Inflammatory macrophage treated with lipopolysaccharide for 4 hours (primary cell): ENCODE measurements at regions not wholly inside any gene's neighbourhood (a gene's known extent, or its start where the extent isn't known, plus 50 kb on each side); places are given as distances from the start of the nearest gene placed in this dataset.
"Not testable (repeated sequence)": the region's sequence is repeated elsewhere in the genome, so short reads cannot be mapped to it uniquely, and the experiment has no call there.

Experiments
- DNase-seq: peaks from one replicate; pipeline ENCODE4 v3.0.0-alpha.2; 2020

DNA sequence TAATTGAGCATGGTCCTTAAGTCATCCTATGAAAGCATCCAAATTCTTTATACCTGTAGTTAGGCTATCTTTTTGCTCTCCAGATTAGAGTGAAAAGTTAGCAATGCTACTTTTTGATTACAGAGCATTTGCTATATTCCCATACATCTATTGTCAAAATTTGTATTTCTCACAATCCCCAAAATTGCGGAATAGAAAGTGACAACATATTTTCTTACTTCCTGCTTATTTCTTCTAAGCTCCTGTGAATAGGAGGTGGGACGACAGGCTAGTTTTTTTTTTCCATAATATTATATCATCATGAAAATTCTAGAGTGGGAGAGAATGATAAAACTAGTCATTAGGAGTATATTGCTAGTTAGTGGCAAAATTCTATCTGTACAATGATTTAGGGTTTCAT, 264.0 kb upstream of the DPYD start:
- peak; percentile 55 for DNase-seq

DNA sequence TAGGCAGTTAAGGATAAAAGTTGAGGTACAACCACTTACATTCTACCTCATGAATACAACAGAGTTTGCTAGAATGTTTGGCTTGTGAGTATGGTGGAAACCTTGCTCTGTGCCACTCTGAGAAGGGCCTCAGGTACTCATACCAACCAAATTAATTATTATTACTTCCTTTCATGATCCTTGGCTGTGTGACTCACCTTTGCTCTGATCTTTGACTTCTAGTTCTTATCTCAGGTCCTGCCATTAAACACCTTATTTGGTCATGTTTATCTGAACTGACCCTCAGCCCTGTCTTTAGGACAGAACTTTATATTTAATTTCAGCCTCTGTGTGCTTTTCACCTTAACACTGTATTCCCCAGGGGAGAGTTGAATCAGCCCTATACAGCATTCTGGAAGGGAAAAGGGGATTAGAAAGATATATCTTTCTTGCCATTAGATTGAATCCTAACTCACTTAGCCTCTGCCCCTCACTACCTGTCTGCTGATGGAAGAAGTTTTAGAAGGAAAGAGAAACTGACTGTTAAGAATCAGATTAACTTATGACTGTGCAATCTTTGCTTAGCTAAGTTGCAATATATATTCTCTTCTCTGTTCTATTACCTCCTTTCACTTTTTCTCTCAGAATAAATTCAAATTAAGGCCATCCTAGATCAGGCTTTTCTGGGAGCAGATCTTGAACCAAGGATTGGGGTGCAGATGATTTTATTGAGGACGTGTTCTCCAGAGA, 260.4 kb upstream of the DPYD start:
- DNase-seq: no peak

- no peak for DNase-seq
Observed at GRCh38 chr1:98179151-98179773, 258.4 kb upstream of the DPYD start.

DNA sequence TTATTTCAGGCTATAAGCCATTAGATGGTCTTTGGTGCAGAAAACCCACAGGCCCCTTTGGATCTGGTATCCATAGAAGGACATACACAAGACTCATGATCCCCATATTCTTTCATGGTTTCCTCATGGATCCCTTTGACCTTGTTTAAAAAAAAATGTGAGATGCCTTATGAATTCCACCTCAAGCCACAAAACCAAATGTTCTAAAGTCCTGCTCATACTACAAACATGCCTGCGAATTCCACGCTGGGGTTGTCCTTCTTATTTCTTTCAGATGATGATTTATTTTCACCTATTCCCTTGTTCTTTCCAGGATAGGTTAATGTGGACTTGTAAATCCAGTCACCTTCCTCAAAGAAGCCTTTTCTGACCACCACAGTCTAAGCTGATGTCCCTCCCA, 256.9 kb upstream of the DPYD start:
- DNase-seq: no peak

- DNase-seq: no peak
Observed at GRCh38 chr1:98176936-98177335, 256.1 kb upstream of the DPYD start.

DNA sequence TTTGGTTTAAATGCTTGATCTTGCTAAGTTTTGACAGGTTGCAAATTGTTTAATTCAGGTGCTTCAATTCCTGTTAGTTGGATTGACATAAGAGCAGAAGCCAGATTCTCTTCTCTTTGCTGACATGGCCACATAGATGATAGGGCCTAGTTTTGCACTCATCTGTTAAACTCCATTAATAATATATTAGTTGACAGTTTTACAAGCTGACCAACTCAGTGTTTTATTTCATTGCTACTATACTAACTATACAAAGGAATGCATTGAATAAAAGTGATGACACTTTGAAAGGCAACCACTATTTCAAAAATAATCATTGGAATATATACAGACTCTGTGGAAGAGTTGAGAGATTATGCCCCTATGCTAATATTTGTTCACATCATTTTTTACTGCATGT, 255.6 kb upstream of the DPYD start:
- DNase-seq: no peak

- DNase-seq: no peak
Observed at GRCh38 chr1:98172578-98172977, 251.7 kb upstream of the DPYD start.

- no peak for DNase-seq
Observed at GRCh38 chr1:98172022-98172421, 251.2 kb upstream of the DPYD start.

- DNase-seq: no peak
Observed at GRCh38 chr1:98164509-98164908, 243.7 kb upstream of the DPYD start.

DNA sequence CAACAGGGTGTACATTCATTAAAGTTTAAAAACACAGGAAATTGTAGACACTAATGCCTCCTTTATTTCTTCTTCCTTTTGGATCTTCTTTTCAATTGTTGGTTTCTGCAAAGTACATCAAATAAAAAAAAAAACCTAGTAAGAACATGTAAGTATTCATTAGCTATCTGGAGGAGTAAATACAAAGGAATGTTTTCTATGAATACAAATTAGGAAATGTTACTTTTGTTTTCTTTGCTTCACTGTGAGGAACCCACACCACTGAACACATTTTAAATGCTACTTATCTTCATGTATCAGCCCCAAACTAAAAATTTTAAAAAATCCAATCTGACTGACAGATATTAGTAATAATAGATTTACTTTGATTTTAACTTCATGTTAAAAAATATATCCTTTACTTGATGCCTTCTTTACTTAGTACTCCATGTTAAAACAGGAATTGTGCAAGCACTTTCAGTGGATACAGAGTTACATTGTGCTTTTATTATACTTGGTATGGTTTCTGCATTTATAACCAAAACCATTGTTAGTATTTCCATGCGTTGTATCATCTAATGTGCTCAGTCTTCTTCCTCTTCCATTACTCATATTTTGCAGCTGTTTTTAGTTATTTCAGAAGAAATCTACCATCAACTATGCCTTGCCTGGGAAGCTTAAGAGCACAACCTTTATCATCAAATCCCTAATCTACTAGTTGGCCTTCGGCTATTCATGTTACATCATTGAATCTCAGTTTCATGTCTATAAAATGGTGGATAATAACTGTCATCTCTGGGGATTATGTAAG, 236.9 kb upstream of the DPYD start:
- no peak for DNase-seq

- no peak for DNase-seq
Observed at GRCh38 chr1:98147280-98147679, 226.4 kb upstream of the DPYD start.

DNA sequence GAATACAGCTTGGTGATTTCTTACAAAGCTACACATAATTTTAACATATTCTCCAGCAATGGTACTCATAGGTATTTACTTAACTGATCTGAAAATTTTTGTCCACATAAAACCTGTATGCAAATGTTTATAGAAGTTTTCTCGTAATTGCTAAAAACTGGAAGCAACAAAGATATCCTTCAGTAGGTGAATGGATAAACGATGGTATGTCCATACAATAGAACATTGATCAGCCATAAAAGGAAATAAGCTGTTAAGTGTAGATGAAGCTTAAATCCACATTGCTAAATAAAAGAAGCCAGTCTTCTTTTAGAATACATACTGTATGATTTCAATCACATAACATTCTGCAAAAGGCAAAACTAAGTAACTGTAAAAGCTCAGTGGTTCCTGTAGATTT, 224.8 kb upstream of the DPYD start:
- DNase-seq: no peak

DNA sequence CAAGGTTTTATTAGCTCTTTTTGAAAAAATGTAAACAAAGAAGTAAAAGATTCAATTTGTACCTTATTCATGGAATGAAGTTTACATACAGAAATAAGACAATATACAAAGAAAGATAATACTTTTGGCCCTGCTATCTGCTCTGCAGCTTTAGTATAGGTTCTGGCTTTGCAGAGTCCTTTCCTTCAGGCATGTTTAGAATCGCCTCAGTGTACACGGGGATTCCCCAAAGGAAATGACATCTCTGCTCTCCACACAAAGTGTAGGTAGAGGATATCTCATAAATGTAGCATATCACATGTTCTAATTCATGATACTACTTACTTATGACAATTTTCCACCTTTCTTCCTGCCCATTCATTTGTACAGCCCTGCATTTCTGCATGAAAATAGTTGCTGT, 222.6 kb upstream of the DPYD start:
- no peak for DNase-seq

GRCh38 chr1:98133131-98133530, 212.3 kb upstream of the DPYD start:
- no peak for DNase-seq

- DNase-seq: no peak
Observed at GRCh38 chr1:98130408-98130807, 209.6 kb upstream of the DPYD start.

- DNase-seq: no peak
Observed at GRCh38 chr1:98129491-98129890, 208.7 kb upstream of the DPYD start.

DNA sequence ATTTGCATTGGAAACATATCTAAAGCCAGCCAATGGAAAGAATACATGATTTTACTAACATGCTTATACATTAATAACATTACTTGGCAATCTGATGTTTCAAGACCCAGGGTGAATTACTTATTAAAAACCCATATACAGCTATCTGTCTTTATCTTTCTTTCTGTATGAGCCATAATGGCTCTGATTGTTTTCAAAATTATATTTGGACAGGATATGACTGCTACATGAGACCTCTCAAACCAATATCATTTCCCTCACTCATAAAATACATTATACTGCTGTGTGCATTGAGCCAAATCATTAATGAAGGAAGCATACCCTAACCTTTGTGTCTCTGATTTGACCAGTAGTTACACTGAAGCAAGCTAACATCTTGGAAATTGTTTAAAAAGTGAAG, 205.9 kb upstream of the DPYD start:
- no peak for DNase-seq

- no peak for DNase-seq
Observed at GRCh38 chr1:98121646-98122045, 200.8 kb upstream of the DPYD start.

GRCh38 chr1:98119796-98120195, 199.0 kb upstream of the DPYD start:
- no peak for DNase-seq

- DNase-seq: no peak
Observed at GRCh38 chr1:98113811-98114210, 193.0 kb upstream of the DPYD start.

GRCh38 chr1:98112626-98113025, 191.8 kb upstream of the DPYD start:
- DNase-seq: no peak

DNA sequence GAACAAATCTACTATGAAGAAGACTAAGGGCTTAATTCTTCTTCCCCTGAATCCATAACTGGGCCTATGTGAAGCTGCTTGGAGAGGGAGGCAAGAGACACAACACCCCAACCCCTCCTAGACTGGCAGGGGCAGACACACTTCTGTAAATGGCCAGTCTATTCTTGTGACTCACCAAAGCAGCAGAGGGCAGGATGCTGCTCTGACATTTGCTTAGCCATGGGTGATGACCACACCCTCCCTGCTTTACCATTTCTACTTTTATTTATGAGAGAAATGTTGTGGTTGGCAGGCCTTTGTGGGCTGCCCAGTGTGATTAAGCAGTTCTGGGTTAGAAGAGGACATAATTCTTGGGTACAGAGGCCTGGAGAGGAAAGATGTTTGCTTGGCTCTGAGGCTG, 189.8 kb upstream of the DPYD start:
- DNase-seq: no peak

- not testable (repeated sequence) for DNase-seq
Observed at GRCh38 chr1:98108378-98108777, 187.5 kb upstream of the DPYD start.

DNA sequence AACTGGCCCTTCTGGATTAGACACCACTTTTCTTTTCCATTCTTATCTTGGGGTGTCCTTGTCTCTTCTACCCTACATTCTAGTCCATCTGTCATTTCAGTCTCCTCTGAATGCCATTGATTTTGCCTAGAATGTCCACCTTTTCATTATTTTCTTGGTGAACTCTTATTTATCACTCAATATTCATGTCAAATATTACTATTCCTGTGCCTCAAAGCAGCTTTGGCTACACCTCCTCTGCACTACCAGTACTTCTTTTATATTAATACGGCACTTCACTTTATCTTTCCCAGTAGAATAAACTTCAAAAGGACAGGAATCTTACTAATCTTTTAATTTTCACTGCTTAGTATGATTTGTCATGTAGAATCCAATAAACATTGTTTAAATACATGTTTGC, 186.4 kb upstream of the DPYD start:
- DNase-seq: no peak
